Stimulated activated CD8-positive, alpha-beta memory T cell treated with anti-CD3 and anti-CD28 coated beads, Interleukin-12 subunit alpha, Interleukin-12 subunit beta, amount 100 ng/mL, for 4 hours (primary cell): ENCODE measurements at regions not wholly inside any gene's neighbourhood (a gene's known extent, or its start where the extent isn't known, plus 50 kb on each side); places are given as distances from the start of the nearest gene placed in this dataset.
"Not testable (repeated sequence)": the region's sequence is repeated elsewhere in the genome, so short reads cannot be mapped to it uniquely, and the experiment has no call there.

Experiments
- DNase-seq: peaks from one replicate; pipeline ENCODE4 v3.0.0-alpha.2; 2020; ENCODE audit warnings: low read depth

- DNase-seq: not testable (repeated sequence)
Observed at GRCh38 chr20:26120920-26121319, 424.3 kb upstream of the ZNF337 start.

GRCh38 chr20:26094498-26094897, 397.8 kb upstream of the ZNF337 start:
- DNase-seq: not testable (repeated sequence)

- DNase-seq: not testable (repeated sequence)
Observed at GRCh38 chr20:26091921-26092320, 395.3 kb upstream of the ZNF337 start.

- DNase-seq: not testable (repeated sequence)
Observed at GRCh38 chr20:26086195-26086594, 389.5 kb upstream of the ZNF337 start.

GRCh38 chr20:26073972-26074371, 377.3 kb upstream of the ZNF337 start:
- not testable (repeated sequence) for DNase-seq

GRCh38 chr20:26059324-26059723, 362.7 kb upstream of the ZNF337 start:
- DNase-seq: not testable (repeated sequence)

- DNase-seq: not testable (repeated sequence)
Observed at GRCh38 chr20:26058446-26058845, 361.8 kb upstream of the ZNF337 start.

- DNase-seq: not testable (repeated sequence)
Observed at GRCh38 chr20:26057135-26057752, 360.6 kb upstream of the ZNF337 start.

- not testable (repeated sequence) for DNase-seq
Observed at GRCh38 chr20:26025792-26026191, 329.1 kb upstream of the ZNF337 start.

- DNase-seq: not testable (repeated sequence)
Observed at GRCh38 chr20:26010942-26011276, 314.3 kb upstream of the ZNF337 start.

GRCh38 chr20:26010224-26010941, 313.7 kb upstream of the ZNF337 start:
- DNase-seq: not testable (repeated sequence)

- peak; percentile 25 for DNase-seq
Observed at GRCh38 chr20:26009402-26010223, 313.0 kb upstream of the ZNF337 start.

- DNase-seq: not testable (repeated sequence)
Observed at GRCh38 chr20:26008026-26008425, 311.4 kb upstream of the ZNF337 start.

- DNase-seq: not testable (repeated sequence)
Observed at GRCh38 chr20:26006164-26006563, 309.5 kb upstream of the ZNF337 start.

GRCh38 chr20:26003959-26004358, 307.3 kb upstream of the ZNF337 start:
- not testable (repeated sequence) for DNase-seq

- DNase-seq: not testable (repeated sequence)
Observed at GRCh38 chr20:25997367-25998038, 300.9 kb upstream of the ZNF337 start.

GRCh38 chr20:25992146-25992545, 295.5 kb upstream of the ZNF337 start:
- no peak for DNase-seq

- no peak for DNase-seq
Observed at GRCh38 chr20:25991756-25992130, 295.1 kb upstream of the ZNF337 start.

- no peak for DNase-seq
Observed at GRCh38 chr20:25991051-25991755, 294.6 kb upstream of the ZNF337 start.

GRCh38 chr20:25989686-25990085, 293.0 kb upstream of the ZNF337 start:
- DNase-seq: not testable (repeated sequence)

GRCh38 chr20:25989196-25989595, 292.5 kb upstream of the ZNF337 start:
- DNase-seq: no peak
